NCI-H748 (cell line): ENCODE measurements at regions not wholly inside any gene's neighbourhood (a gene's known extent, or its start where the extent isn't known, plus 50 kb on each side); places are given as distances from the start of the nearest gene placed in this dataset.
A peak's percentile ranks its signal among the peaks of the same experiment; 100 is the strongest.

Experiments
- DNase-seq: peaks from one replicate; lab custom pipeline; 2025; ENCODE audit not compliant: unreplicated experiment; lab: John Stamatoyannopoulos, UW

GRCh38 chr15:91471468-91471867, 371.4 kb downstream of the SV2B start:
- no peak for DNase-seq

GRCh38 chr15:91472316-91472756, 372.3 kb downstream of the SV2B start:
- DNase-seq, result no peak

DNA sequence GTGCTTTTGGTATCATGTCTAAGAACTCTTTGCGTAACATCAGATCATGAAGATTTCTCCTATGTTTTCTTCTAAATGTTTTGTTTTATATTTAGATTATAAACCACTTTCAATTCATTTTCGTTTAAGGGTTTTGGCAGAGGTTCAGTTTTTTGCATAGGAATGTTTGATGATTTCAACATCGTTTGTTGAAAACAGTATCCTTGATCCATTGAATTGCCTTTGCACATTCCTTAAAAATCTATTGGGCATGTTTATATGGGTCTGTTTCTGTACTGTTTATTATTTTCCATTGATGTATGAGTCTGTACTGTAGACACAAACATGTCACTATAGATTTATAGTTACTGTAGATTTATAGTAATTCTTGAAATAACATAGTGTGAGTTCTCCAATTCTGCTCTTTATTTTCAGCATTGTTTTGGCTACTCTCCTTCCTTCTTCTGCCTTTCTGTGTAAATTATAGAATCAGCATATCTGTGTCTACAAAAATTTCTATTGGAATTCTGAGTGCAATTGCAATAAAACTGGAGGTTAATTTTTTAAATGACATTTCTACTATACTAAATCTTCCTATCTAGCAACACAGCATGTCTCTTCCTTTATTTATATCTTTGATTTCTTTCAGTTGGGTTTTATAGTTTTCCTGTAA, 374.0 kb downstream of the SV2B start:
- no peak for DNase-seq

DNA sequence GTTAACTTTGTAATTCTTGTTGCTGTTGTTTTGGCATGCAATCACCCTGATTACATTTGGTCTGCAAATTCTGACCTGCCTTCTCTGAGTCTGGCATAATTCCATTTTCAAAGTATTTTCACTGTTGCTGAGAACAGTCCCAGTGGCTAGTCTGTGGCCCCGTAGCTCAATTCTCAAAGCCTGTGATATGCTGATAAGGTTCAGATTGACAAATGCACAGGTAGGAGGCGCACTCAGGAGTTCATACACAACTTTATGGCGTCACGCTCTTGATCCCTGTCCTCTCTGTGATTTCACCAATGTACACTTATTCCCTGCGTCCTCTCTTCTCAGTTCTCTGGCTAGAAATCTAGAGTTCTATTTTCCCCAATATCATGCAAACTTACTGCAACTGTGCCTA, 376.6 kb upstream of the SLCO3A1 start:
- no peak for DNase-seq

- DNase-seq, result no peak
Observed at GRCh38 chr15:91478717-91479191, 374.8 kb upstream of the SLCO3A1 start.

- no peak for DNase-seq
Observed at GRCh38 chr15:91480426-91480825, 373.1 kb upstream of the SLCO3A1 start.

DNA sequence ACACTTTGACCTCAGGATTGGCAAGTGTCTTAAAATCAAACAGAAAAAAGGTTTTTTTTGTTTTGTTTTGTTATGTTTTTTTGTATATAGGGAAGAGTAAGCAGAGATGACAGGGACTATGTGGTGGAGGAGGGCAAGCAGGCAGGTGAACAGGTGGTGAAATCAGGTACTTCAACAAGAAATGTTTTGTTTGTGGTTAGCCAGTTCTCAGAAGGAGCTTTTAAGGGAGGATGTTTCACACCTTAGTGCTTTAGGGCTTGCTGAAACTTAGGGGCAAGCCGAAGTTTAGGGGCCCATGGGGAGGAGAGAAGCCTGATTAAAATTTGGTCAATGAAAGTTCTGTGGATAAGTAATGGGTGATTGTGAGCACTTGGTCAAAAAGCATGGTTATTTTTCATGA, 370.7 kb upstream of the SLCO3A1 start:
- no peak for DNase-seq

DNA sequence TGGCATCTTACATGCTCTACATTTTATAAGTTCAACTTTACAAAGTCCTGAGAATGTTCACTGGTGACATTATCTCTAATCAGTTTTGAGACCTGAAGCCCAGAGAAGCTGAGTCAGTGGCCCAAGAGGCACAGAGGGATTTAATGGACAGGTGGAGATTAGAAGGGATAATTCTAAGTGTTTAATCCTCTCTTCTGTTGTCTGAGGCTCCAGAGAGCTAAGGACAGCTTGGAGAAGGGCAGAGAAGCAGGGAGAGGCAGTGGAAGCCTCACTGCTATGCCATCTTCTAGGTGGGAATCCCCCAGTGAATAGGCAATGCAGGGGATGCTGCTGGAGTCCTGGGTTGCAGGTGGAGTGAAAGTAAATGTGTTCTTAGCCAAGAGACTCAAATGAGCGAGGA, 369.4 kb upstream of the SLCO3A1 start:
- no peak for DNase-seq

DNA sequence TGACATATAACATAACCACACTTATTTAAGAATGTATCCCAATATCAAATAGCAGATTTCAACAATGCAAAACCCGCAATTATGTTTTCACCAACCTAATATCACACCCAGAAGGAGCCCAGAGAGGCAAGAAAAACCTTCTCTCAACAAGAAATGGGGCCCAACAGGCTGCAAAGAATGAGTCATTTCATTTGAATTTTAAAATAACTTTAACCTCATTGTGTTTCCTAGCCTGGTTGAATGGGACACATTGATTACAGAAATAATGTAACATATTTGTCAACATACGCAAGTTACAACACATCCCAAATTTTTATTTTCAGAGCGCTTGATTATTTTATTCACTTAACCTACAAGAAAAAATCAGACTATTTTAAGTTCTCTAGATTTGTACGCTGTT, 365.1 kb upstream of the SLCO3A1 start:
- DNase-seq, result no peak

DNA sequence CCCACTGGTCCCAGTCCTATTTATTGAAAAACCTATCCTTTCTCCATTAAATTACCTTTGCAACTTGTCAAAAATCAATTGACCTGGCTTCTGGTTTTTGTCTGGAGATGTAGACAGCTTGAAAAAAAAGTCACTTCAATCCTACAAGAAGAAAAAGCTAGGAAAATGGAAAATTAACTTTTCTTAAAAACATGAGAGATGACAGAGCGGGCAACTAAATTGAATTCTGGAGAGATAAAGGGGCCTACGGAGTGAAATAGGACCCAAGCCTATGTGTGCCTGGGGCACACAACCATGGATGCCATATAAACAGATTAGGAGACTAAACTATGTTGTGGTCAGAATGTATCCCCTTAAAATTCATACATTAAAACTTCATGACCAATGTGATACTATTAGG, 363.3 kb upstream of the SLCO3A1 start:
- DNase-seq, result no peak

GRCh38 chr15:91491101-91491950, 362.2 kb upstream of the SLCO3A1 start:
- DNase-seq, result peak; percentile 17

DNA sequence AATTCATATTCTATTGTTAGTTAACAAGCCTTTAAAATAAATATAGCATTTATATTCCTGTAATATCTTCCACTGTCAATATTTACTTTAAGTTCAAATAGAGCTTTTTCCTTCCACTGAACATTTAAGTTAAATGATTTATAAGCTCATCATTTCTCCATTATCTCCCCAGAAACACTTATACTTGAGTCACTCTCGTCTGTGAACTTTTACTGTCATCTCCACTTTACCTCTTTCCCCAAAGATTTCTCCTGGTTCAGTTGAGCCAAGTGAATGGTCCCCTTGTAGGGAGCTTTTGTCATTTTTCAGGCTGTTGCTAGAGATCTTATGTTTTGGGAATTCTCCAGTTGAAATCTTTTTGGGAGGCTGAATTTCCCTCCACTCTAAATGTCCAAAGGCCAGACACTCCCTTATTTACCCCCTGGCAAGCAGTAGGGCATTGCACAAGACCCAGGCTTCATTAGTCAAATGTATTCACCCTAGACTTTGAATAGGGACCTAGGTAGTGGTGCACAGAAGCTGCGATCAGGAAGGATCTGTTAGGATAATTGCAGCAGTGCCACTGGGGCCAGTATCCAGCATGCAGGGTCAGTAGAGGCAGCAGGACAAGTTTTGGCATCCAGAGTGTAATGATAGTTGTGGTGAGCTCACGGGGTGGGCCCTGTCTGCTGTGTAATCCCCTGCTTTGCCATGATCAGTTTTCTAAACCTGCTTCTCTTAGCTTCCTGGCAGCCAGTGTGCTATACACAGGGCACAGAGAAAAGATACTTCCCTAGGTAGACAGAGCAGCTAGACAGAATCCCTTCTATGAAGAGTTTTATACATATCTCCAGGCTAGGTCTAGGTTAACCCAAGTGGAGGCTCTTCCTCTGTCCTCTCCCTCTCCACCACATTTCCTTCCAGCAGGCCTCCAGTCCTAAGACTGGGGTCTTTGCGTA, 356.5 kb upstream of the SLCO3A1 start:
- DNase-seq, result no peak

GRCh38 chr15:91498046-91498748, 355.3 kb upstream of the SLCO3A1 start:
- DNase-seq, result no peak

- no peak for DNase-seq
Observed at GRCh38 chr15:91498749-91499062, 354.8 kb upstream of the SLCO3A1 start.

- DNase-seq, result no peak
Observed at GRCh38 chr15:91499774-91500383, 353.6 kb upstream of the SLCO3A1 start.

DNA sequence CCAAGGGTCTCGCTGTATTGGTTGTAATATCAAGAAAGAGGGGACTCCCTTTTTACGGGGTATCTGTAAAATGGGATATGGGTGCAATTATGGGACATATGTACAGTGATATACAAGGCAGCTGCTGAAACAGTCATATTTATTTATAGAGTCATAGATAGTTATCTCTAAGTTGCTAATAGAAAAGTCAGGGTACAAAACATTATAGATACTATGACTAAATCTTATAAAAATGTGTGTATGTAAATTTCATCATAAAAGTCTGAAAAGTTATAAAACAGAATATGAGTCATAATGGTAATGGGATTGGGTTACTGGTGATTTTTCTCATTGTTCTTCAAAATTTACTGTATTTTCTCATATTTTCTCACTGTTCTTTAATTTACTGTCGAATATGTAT, 344.9 kb upstream of the SLCO3A1 start:
- DNase-seq, result no peak

DNA sequence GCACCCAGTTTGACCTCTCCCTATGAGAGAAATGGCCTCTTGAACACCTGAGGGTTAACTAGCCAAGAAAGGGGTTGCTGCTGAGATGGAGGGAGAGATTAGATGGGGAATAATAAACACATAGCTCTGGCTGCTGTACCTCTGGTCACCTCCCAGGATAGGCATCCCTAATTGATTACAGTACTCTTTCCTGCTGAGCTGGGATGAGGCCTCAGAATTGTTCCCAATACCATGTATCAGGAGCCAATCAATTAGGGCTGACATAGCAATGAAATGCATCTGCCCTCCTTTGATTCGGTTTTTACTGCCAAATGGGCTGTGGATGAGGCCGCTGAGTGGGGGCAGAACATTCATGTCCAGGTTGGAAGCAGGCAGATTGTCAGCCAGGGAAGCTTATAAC, 339.4 kb upstream of the SLCO3A1 start:
- DNase-seq, result no peak

- no peak for DNase-seq
Observed at GRCh38 chr15:91515188-91515754, 338.2 kb upstream of the SLCO3A1 start.

DNA sequence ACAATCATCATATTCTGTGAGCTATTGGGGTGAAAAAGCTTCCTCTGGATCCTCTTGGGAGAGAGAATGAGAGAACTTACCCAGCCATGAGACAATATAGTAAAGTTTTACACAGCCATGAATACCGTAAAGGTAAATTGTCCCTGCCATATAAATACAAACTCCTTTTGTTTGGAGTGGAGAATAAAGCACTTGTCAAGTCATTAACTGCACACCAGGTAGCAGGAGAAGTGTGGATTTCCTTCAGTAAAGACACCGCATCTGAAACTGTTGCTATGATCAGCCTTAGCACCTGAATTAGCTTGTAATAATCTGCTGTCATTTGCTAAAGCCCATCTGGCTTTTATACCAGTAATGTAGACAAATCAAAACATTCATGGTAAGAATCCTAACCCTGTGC, 336.6 kb upstream of the SLCO3A1 start:
- peak; percentile 86 for DNase-seq
